Upper lobe of right lung (tissue), 1 donor: ENCODE measurements at regions not wholly inside any gene's neighbourhood (a gene's known extent, or its start where the extent isn't known, plus 50 kb on each side); places are given as distances from the start of the nearest gene placed in this dataset.

Experiments used
- ATAC-seq: fragments of 200-7000 bp; cut with Tn5 transposase; one replicate; pipeline ENCODE4 v1.9.1; 2020; ENCODE audit warnings: mild to moderate bottlenecking, moderate library complexity
- DNase-seq: peaks from one replicate; pipeline ENCODE4 v3.0.0-alpha.2; 2020
- H3K27ac ChIP-seq: fragments of 200-600 bp; one replicate; pipeline ENCODE4 v1.8.0; 2022
- H3K27me3 ChIP-seq: fragments of 200-600 bp; one replicate; pipeline ENCODE4 v1.8.0; 2022; ENCODE audit warnings: mild to moderate bottlenecking
- H3K36me3 ChIP-seq: fragments of 200-600 bp; one replicate; pipeline ENCODE4 v1.8.0; 2022
- H3K4me1 ChIP-seq: fragments of 200-600 bp; one replicate; pipeline ENCODE4 v1.8.0; 2022
- H3K4me3 ChIP-seq: fragments of 200-600 bp; one replicate; pipeline ENCODE4 v1.8.0; 2022; ENCODE audit warnings: mild to moderate bottlenecking
- H3K9me3 ChIP-seq: fragments of 200-600 bp; one replicate; pipeline ENCODE4 v1.8.0; 2022
- CTCF ChIP-seq: fragments of 200-600 bp; IDR thresholded peaks from one replicate; pipeline ENCODE4 v1.8.0; 2022; ENCODE audit warnings: antibody characterized with exemption
- intact Hi-C: fragments of 100-400 bp; cut with DNase I; formaldehyde crosslinking; loops from one replicate; pipeline ENCODE4 v1.11.0; 2022
- donor health status: DM: no; HTN: yes; CAD: no; lungs with severe emphysema.

GRCh38 chr18:1045658-1046057 is 141.0 kb downstream of the ADCYAP1 start:
- DNase-seq (no peak), ATAC-seq (no peak)
- no peak overlapping the region for H3K4me3 ChIP-seq
- no peaks in the 10 kb centered on the region for H3K4me1 ChIP-seq
- intact Hi-C loops: no loop called here
- no peaks in the 10 kb centered on the region for H3K36me3 ChIP-seq
- no peaks in the 10 kb centered on the region for H3K9me3 ChIP-seq
- no peak for TF ChIP-seq CTCF
- H3K27ac ChIP-seq: no peak overlapping the region
- no peaks in the 10 kb centered on the region for H3K27me3 ChIP-seq

GRCh38 chr18:1047406-1047805 is 142.7 kb downstream of the ADCYAP1 start:
- no peaks in the 10 kb centered on the region for H3K9me3 ChIP-seq
- H3K4me3 ChIP-seq: no peak overlapping the region
- H3K36me3 ChIP-seq: no peaks in the 10 kb centered on the region
- no peak overlapping the region for H3K27ac ChIP-seq
- no peak for ATAC-seq
- no peak for TF ChIP-seq CTCF
- no peaks in the 10 kb centered on the region for H3K4me1 ChIP-seq
- DNase-seq: no peak
- intact Hi-C loops: no loop called here
- no peaks in the 10 kb centered on the region for H3K27me3 ChIP-seq

GRCh38 chr18:1048032-1048431 is 143.4 kb downstream of the ADCYAP1 start:
- no peaks in the 10 kb centered on the region for H3K36me3 ChIP-seq
- no peaks in the 10 kb centered on the region for H3K9me3 ChIP-seq
- H3K27ac ChIP-seq: no peak overlapping the region
- intact Hi-C loops: no loop called here
- no peak overlapping the region for H3K4me3 ChIP-seq
- ATAC-seq (no peak), DNase-seq (no peak)
- H3K27me3 ChIP-seq: no peaks in the 10 kb centered on the region
- TF ChIP-seq CTCF: no peak
- H3K4me1 ChIP-seq: no peaks in the 10 kb centered on the region

GRCh38 chr18:1049173-1049572 is 144.5 kb downstream of the ADCYAP1 start:
- H3K4me1 ChIP-seq: no peaks in the 10 kb centered on the region
- no peak overlapping the region for H3K27ac ChIP-seq
- H3K9me3 ChIP-seq: no peaks in the 10 kb centered on the region
- ATAC-seq: no peak
- TF ChIP-seq CTCF: no peak
- H3K4me3 ChIP-seq: no peak overlapping the region
- no peaks in the 10 kb centered on the region for H3K27me3 ChIP-seq
- intact Hi-C loops: no loop called here
- DNase-seq: no peak
- no peaks in the 10 kb centered on the region for H3K36me3 ChIP-seq

- Histone ChIP-seq H3K4me1 (no peaks in the 10 kb centered on the region), H3K27ac (no peak overlapping the region), H3K9me3 (no peaks in the 10 kb centered on the region), H3K4me3 (no peak overlapping the region), H3K27me3 (no peaks in the 10 kb centered on the region), H3K36me3 (no peaks in the 10 kb centered on the region)
- no peak for TF ChIP-seq CTCF
- DNase-seq (no peak), ATAC-seq (no peak)
- intact Hi-C loops: no loop called here
These were observed 145.5 kb downstream of the ADCYAP1 start for GRCh38 chr18:1050012-1050657.

- H3K27me3 ChIP-seq: no peaks in the 10 kb centered on the region
- no peak for ATAC-seq
- no peaks in the 10 kb centered on the region for H3K4me1 ChIP-seq
- H3K9me3 ChIP-seq: no peaks in the 10 kb centered on the region
- no peak overlapping the region for H3K27ac ChIP-seq
- H3K4me3 ChIP-seq: no peak overlapping the region
- intact Hi-C loops: no loop called here
- H3K36me3 ChIP-seq: no peaks in the 10 kb centered on the region
- no peak for TF ChIP-seq CTCF
- DNase-seq: no peak
These were observed 147.6 kb downstream of the ADCYAP1 start for GRCh38 chr18:1052301-1052700.
